ENCODE measurements at regions not wholly inside any gene's neighbourhood (a gene's known extent, or its start where the extent isn't known, plus 50 kb on each side); places are given as distances from the start of the nearest gene placed in this dataset.

- DNase-seq (ENCODE audit: low read depth), result no peak
Observed at GRCh38 chr1:195550071-195550862, 1058.0 kb downstream of the KCNT2 start.

- DNase-seq (ENCODE audit: low read depth), result no peak
Observed at GRCh38 chr1:195530961-195531360, 1077.3 kb downstream of the KCNT2 start.

DNA sequence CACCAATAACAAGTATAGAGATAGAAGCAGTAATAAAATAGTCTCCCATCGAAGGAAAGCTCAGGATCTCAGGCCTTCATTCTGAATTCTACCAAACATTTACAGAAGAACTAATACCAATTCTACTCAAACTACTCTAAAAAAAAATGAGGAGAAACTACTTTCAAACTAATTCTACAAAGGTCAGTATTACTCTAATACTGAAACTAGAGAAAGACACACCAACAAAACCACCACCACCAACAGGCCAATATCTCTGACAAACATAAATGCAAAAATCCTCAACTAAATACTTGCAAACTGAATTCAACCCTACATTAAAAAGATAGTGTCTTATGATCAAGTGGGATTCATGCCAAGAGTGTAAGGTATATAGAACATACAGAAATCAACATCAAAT is 1078.4 kb downstream of the KCNT2 start:
- no peak for DNase-seq (ENCODE audit: low read depth)

DNA sequence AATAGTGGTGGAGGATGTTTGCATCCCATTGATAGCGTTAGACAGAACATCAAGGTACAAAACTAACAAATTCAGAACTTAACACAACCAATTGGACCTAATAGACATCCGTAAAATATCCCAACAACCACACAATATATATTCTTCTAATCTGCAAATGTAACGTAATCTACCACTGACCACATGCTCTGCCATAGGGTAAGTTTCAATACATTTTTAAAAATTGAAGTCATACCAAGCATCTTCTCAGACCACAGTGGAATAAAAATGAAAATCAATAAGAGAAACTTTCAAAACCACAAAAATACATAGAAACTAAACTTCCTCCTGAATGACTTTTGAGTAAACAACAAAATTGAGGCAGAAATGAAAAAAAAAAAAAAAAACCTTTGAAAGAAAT is 1087.5 kb downstream of the KCNT2 start:
- DNase-seq (ENCODE audit: low read depth), result no peak

DNA sequence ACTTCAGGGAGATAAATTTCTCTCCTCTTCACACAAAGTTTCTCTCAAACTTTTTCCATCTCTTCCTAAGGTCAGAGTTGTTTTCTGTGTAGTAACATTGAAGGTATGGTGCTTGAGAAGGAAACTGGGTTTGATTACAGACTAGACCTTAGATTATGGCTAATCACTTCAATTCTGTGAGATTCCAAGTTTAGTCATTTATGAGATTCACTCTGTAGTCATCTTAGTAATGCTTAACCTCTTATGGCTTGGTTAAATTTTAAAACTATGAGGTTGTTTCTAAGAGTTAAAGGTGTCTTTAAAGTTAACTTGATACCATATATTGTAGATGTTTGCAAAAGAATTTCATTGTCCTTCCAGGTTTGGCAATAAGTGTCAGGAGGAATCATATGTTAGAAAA is 1092.2 kb downstream of the KCNT2 start:
- DNase-seq (ENCODE audit: low read depth), result no peak

GRCh38 chr1:195511501-195511900 is 1096.7 kb downstream of the KCNT2 start:
- no peak for DNase-seq (ENCODE audit: low read depth)

DNA sequence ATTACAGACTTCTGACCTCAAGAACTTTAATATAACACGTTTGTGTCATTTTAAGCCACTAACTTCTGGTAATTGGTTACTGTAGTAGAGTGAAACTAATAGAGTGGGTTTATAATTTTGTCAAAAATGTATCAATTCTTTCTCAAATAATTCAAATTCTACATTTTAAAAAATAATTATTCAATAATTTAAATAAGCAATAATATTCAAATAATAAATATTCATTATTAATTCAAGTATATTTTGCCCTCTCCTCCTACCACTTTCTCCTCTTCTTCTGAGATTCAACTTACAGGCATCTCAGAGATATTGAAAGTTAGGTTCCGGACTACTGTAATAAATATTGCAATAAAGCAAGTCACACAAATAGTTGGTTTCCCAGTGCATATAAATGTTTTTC is 1107.1 kb downstream of the KCNT2 start:
- DNase-seq (ENCODE audit: low read depth), result no peak

DNA sequence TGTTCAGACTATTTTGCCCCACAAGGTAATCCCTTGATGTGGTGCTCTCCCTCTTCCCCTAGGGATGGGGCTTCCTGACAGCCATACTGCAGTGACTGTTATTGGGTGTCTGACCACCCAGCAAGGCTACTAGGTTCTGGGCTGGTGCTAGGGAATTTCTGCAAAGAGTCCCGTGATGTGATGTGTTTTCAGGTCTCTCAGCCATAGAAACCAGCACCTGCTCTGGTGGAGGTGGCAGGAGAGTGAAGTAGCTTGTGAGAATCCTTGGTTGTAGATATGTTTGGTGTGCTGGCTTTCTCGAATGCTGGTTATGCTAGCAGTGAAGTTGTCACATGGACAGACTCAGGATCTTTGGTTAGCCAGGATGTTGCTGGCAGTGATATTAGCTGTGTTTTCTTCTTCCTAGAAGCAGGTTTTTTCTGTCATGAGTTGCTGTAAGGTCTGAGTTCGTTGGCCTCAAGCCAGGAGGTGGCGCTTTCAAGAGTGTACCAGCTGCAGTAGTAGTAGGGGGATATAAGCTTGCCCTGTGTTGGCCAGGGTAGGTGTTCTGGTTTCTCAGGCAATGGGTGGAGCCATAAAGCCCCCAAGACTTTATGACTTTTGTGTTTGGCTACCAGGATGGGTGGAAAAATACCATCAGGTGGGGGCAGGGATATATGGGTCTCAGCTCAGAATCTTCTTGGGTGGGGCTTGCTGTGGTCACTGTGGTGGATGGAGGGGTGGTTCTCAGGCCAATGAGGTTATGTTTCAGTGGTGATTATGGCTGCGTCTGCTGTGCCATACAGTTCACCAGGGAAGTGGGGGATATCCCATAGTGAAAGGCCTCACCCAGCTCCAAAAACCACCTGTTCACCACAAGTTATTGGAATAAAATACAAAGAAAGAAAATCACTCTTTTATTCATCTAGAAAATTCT is 1112.3 kb downstream of the KCNT2 start:
- no peak for DNase-seq (ENCODE audit: low read depth)

DNA sequence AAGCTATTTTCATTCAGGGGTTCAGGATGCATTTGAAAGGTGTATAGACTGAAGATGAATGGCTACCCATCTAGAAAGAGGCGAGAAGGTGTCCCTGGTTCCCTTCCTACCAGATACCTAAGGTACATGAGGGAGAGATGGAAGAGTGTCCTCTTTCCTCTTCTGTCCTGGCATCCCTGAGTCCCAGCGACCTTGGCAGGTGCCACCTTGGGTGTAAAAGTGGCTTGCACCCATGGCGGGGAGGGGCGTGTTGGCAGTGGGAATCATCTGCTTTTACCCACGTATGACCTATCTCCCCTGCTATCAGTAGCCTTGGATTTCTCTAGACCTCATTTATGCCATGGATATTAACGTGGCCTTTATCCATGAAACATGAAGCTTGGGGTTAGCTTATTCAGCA is 1126.1 kb downstream of the KCNT2 start:
- no peak for DNase-seq (ENCODE audit: low read depth)

- no peak for DNase-seq (ENCODE audit: low read depth)
Observed at GRCh38 chr1:195481293-195481692, 1126.9 kb downstream of the KCNT2 start.

DNA sequence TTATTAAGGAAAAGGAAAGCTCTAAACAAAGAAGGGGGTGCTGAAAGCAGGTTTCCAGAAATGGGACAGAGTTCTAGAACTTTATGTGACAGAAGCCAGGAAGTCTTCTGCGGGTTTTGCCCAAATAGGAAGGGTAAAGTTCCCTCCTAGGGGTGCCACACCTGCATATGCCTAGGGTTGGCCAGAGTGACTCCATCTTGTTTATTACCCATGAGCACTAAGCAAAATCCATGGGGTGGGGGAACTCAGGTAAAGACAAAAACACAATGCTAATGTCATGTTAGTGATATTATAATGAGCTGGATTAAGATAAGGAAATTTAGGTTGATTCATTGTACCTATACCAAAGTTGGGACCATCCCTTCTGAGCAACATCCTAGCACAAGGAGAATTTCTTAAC is 1132.7 kb downstream of the KCNT2 start:
- no peak for DNase-seq (ENCODE audit: low read depth)

DNA sequence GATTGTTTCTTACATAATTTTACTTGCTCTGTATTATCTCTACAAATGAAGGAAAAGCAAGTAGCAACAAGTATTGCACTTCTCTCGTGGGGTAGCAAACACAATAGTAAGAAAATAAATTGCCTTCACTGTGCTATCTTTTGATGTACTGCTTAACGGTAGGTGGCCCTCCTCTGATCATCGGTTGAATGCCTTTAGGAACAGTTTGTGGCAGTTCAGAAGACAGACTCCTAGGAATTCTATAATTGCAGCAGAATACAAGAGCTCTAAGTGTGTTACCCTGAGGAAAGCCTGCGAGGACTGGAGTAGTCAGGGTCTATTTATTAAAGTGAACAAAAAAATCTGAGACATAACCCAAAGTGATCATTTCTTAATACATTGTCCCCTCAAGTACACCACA is 1135.9 kb downstream of the KCNT2 start:
- DNase-seq (ENCODE audit: low read depth), result no peak

- DNase-seq (ENCODE audit: low read depth), result no peak
Observed at GRCh38 chr1:195466639-195467038, 1141.6 kb downstream of the KCNT2 start.

- no peak for DNase-seq (ENCODE audit: low read depth)
Observed at GRCh38 chr1:195462646-195463045, 1145.6 kb downstream of the KCNT2 start.

DNA sequence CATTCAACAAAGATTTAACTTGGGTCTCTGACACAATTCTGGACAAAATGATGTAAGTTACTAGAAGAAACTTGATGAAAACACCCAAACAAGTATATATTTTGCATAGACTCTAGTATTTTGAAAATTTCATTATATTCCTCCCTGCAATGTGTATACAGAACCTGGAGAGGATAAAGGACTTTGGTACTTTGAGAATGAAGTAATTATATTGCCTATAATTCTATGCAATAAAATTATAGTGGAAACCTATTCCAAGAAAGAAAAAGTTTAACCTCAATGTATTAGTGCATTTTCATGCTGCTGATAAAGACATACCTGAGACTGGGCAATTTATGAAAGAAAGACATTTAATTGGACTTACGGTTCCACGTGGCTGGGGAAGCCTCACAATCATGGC is 1146.1 kb downstream of the KCNT2 start:
- no peak for DNase-seq (ENCODE audit: low read depth)

GRCh38 chr1:195458365-195458764 is 1149.9 kb downstream of the KCNT2 start:
- DNase-seq (ENCODE audit: low read depth), result no peak

DNA sequence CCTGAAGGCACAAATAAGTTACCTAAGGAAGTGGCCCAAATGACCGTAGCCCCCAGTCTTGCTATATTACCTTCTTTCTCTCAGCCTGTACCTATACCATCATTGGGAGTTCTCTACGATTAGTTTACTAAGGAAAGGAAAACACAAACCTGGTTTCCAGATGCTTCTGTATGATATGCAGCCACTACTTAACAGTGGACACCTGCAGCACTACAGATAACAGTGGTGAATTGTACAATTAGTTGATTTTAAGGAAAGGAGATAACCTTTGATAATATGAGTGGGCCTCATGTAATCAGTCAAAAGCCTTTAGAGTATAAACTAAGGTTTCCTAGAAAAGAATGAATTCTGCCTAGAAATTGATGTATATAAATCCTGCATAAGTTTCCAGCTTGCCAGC is 1157.4 kb downstream of the KCNT2 start:
- DNase-seq (ENCODE audit: low read depth), result no peak

- DNase-seq (ENCODE audit: low read depth), result no peak
Observed at GRCh38 chr1:195439661-195440060, 1168.6 kb downstream of the KCNT2 start.

DNA sequence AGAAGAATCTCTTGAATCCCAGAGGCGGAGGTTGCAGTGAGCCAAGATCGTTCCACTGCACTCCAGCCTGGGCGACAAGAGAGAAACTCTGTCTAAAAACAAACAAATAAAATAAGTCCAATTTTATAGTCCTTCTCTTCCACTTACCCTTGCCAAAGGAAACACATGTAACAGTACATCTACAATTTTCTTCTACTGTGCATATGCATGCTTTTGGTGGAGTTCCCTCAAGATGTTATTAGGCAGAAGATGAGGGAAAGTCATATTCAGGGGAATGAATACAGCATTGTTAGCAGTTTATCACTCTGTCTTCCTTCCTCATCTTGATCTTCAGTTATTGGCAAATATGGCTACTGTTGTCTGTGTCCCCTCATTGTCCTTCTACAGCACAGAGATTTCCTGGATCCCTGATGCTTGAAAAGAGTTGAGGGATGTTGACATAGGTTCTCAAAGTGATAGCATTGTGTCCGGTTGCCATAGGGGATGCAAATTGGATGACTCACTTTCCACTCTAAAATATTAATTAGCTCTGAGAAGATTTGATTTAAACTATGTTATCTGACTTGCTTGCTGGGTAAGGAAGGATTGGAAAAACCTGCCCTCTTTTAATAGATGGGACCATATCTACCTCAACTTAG is 1173.6 kb downstream of the KCNT2 start:
- no peak for DNase-seq (ENCODE audit: low read depth)

GRCh38 chr1:195430826-195431225 is 1177.4 kb downstream of the KCNT2 start:
- no peak for DNase-seq (ENCODE audit: low read depth)

- DNase-seq (ENCODE audit: low read depth), result no peak
Observed at GRCh38 chr1:195428927-195429326, 1179.3 kb downstream of the KCNT2 start.

DNA sequence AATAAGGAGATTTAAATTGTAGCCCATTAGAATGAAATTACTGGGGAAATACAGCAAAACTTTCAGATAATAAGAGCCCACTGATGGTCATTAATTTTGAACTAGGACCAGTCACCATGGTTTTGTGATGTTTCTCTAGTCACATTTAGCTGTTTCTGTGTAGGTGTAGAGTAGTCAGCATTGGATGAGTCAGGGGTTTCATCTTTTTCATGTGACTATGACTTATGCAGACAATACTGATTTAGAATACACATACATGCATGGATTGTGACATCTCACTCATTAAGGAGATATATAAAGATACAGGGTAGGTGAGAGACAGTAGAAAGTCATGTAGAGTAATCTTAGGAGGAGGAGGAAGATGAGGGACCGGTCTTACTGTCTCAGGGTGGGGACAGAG is 1192.7 kb downstream of the KCNT2 start:
- DNase-seq (ENCODE audit: low read depth), result no peak

- no peak for DNase-seq (ENCODE audit: low read depth)
Observed at GRCh38 chr1:195394567-195394966, 1213.7 kb downstream of the KCNT2 start.

Measured in activated T-cell treated with anti-CD3 and anti-CD28 coated beads for 1 hour (primary cell).